ENCODE measurements at regions not wholly inside any gene's neighbourhood (a gene's known extent, or its start where the extent isn't known, plus 50 kb on each side); places are given as distances from the start of the nearest gene placed in this dataset.

DNA sequence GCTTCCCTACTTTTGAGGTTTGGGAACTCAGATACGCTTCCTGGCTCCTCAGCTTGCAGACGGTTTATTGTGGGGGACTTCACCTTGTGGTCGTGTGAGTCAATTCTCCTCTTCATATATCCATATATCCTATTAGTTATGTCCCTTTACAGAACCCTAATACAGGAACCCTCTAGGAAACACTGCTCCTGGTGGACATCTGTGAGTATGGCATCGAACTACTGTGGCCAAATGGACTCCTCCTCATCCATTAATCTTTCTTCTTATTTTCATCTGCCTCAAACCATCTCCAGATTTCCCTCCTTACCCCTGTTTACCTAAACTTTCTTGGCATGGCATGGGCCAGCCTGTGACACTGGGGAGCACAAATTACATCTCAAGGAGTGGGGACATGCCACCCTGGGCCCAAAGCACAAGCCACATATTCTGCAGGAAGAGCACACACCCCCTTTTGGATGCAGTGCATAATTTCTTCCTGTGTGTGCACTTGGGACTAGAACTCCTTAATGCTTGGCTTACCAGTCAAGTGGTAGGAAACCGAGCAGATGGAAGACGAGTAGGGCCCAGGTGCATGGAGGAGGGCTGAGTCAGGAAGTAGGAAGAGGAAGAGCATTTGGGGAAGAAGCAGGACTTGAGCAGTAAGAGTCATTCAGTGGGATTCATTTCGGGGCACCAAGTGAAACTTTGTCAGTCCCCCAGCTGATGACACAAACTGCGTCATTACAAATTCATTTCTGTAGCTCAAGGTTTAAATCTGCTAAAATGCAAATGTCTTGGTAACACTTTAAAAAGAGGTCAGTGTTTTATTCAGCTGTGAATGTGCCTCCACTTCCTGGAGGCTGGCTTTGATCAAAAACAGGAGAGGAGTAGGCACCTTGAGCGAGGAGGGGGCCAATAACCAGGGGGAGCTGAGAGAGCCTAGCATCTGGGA lies 80.8 kb upstream of the PLXNA4 start:
- intact Hi-C loops (cut with micrococcal nuclease; ENCODE audit: unreplicated experiment) = no loop called here
- peak; percentile 9 for DNase-seq
- TF ChIP-seq, protein P1, sequence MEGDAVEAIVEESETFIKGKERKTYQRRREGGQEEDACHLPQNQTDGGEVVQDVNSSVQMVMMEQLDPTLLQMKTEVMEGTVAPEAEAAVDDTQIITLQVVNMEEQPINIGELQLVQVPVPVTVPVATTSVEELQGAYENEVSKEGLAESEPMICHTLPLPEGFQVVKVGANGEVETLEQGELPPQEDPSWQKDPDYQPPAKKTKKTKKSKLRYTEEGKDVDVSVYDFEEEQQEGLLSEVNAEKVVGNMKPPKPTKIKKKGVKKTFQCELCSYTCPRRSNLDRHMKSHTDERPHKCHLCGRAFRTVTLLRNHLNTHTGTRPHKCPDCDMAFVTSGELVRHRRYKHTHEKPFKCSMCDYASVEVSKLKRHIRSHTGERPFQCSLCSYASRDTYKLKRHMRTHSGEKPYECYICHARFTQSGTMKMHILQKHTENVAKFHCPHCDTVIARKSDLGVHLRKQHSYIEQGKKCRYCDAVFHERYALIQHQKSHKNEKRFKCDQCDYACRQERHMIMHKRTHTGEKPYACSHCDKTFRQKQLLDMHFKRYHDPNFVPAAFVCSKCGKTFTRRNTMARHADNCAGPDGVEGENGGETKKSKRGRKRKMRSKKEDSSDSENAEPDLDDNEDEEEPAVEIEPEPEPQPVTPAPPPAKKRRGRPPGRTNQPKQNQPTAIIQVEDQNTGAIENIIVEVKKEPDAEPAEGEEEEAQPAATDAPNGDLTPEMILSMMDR (IDR thresholded peaks at IDR 0.05; ENCODE audit: unreplicated experiment) = no peak
- CTCF ChIA-PET = interaction anchor here (0.6 kb wide), 1 partner anchor 54 kb away, joined by 5 read pairs; no protein-coding TSS in a partner anchor
- no TSS peak for BruUV-seq (replicated peaks)
- Mint-ChIP-seq H3K4me1 (ENCODE audit: low read depth, unreplicated experiment) (no peaks in the 10 kb centered on the region), H3K4me3 (ENCODE audit: low read depth, unreplicated experiment) (no peak overlapping the region), H3K27ac (ENCODE audit: unreplicated experiment) (no peak overlapping the region), H3K9me3 (ENCODE audit: low read depth, unreplicated experiment) (no peaks in the 10 kb centered on the region), H3K27me3 (ENCODE audit: unreplicated experiment) (peaks cover 69% of the 10 kb centered on the region), H3K36me3 (ENCODE audit: insufficient read depth, unreplicated experiment) (no peaks in the 10 kb centered on the region)

DNA sequence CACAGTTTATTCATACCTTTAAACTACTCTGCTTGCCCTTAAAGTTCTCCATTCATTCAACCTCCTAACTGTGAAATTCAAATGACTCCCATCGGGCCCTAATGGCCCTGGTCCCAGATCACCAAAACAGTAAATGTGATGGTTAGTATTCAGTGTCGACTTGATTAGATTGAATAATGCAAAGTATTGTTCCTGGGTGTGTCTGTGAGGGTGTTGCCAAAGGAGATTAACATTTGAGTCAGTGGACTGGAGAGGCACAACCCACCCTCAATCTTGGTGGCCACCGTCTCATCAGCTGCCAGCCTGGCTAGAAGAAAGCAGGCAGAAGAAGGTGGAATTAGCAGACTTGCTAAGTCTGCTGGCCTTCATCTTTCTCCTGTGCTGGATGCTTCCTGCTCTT lies 80.1 kb upstream of the PLXNA4 start:
- Mint-ChIP-seq H3K4me3 (ENCODE audit: low read depth, unreplicated experiment) (no peak overlapping the region), H3K27me3 (ENCODE audit: unreplicated experiment) (peaks cover 70% of the 10 kb centered on the region), H3K36me3 (ENCODE audit: insufficient read depth, unreplicated experiment) (no peaks in the 10 kb centered on the region), H3K27ac (ENCODE audit: unreplicated experiment) (no peak overlapping the region), H3K4me1 (ENCODE audit: low read depth, unreplicated experiment) (no peaks in the 10 kb centered on the region), H3K9me3 (ENCODE audit: low read depth, unreplicated experiment) (no peaks in the 10 kb centered on the region)
- TF ChIP-seq, protein P1 (IDR thresholded peaks at IDR 0.05; ENCODE audit: unreplicated experiment) = no peak
- CTCF ChIA-PET = no interaction called here
- intact Hi-C loops (cut with micrococcal nuclease; ENCODE audit: unreplicated experiment) = no loop called here
- DNase-seq = no peak
- no TSS peak for BruUV-seq (replicated peaks)

DNA sequence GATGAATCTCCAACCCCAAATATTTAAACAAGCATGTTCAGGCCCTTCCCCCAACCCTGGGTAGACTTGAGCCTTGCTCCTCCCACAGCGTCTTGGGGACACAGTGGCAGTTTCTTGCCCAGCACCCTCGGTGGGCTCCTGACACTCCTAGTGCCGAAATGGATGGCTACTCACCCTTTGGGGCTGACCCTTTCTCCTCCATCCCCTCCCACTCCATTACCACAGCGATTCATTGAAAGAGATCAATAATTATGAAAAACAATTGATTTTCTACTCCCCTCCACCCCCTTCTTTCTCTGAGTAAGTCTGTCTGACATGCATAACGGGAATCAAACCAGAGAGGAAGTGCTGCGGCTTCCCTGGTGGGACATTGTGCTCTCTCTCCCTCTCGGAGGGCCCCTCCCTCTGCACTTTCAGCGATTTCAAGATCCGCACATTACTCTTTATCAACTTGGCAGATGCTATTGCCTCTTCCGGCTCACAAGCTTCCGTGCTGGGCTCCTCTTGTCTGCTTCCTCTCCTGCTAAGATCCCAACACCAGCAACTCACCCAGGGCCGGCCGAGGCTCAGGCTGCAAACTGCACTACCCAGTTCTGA lies 79.0 kb upstream of the PLXNA4 start:
- Mint-ChIP-seq H3K4me1 (ENCODE audit: low read depth, unreplicated experiment) (no peaks in the 10 kb centered on the region), H3K9me3 (ENCODE audit: low read depth, unreplicated experiment) (no peaks in the 10 kb centered on the region), H3K27me3 (ENCODE audit: unreplicated experiment) (peaks cover 72% of the 10 kb centered on the region), H3K4me3 (ENCODE audit: low read depth, unreplicated experiment) (peak overlapping the region; percentile 21), H3K27ac (ENCODE audit: unreplicated experiment) (no peak overlapping the region), H3K36me3 (ENCODE audit: insufficient read depth, unreplicated experiment) (no peaks in the 10 kb centered on the region)
- CTCF ChIA-PET = no interaction called here
- TF ChIP-seq, protein P1 (IDR thresholded peaks at IDR 0.05; ENCODE audit: unreplicated experiment) = no peak
- no TSS peak for BruUV-seq (replicated peaks)
- intact Hi-C loops (cut with micrococcal nuclease; ENCODE audit: unreplicated experiment) = no loop called here
- DNase-seq = no peak

DNA sequence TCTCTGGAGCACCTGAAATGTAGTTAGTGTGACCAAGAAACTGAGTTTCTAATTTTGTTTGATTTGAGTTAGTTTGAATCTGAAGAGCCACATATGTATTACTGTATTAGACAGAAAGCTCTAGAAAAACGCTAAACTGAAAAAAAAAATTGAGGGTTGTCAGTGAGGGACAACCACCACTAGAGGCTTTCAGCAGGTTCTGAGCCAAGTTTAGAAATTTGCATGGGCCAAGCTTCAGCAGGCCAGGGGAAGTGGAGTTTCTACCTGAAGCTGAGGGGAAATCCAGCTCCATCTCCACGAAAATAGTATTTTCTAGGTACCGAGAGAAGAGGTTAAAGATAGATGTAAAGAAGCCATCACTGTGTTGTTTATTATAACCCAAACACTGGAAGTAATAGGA lies 77.9 kb upstream of the PLXNA4 start:
- Mint-ChIP-seq H3K4me3 (ENCODE audit: low read depth, unreplicated experiment) (no peak overlapping the region), H3K4me1 (ENCODE audit: low read depth, unreplicated experiment) (no peaks in the 10 kb centered on the region), H3K27me3 (ENCODE audit: unreplicated experiment) (peaks cover 72% of the 10 kb centered on the region), H3K9me3 (ENCODE audit: low read depth, unreplicated experiment) (no peaks in the 10 kb centered on the region), H3K36me3 (ENCODE audit: insufficient read depth, unreplicated experiment) (no peaks in the 10 kb centered on the region), H3K27ac (ENCODE audit: unreplicated experiment) (no peak overlapping the region)
- intact Hi-C loops (cut with micrococcal nuclease; ENCODE audit: unreplicated experiment) = no loop called here
- DNase-seq = no peak
- TF ChIP-seq, protein P1 (IDR thresholded peaks at IDR 0.05; ENCODE audit: unreplicated experiment) = no peak
- CTCF ChIA-PET = no interaction called here
- no TSS peak for BruUV-seq (replicated peaks)

All from Calu3 (cell line).